Nucleus accumbens (tissue), 56 donors: ENCODE measurements at regions not wholly inside any gene's neighbourhood (a gene's known extent, or its start where the extent isn't known, plus 50 kb on each side); places are given as distances from the start of the nearest gene placed in this dataset.
"Not testable (repeated sequence)": the region's sequence is repeated elsewhere in the genome, so short reads cannot be mapped to it uniquely, and the experiment has no call there.

Experiments
- DNase-seq, 56 donors: peaks; one replicate each; lab custom pipeline; 2025; lab: John Stamatoyannopoulos, UW

DNA sequence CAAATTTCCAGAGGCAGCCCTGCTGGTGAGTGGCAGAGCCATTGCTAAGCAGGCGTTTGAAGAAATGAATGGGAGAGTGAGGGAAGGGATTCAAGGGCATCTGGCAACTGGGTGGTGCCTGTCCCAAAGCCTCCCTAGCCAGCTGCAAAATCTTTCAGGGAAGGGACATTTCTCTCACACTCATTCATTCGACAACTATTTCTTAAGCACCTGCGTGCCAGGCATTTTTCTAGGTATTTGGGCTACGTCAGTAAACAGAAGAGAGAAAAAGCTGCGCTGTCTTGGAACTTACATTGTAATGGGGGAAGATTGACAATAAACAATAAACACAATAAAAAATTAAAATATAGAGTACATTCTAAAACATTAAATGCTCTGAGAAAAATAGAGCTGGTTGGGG, 301.9 kb upstream of the USP24 start:
- DNase-seq = no peak

GRCh38 chr1:55514571-55514970, 299.4 kb upstream of the USP24 start:
- not testable (repeated sequence) for DNase-seq

DNA sequence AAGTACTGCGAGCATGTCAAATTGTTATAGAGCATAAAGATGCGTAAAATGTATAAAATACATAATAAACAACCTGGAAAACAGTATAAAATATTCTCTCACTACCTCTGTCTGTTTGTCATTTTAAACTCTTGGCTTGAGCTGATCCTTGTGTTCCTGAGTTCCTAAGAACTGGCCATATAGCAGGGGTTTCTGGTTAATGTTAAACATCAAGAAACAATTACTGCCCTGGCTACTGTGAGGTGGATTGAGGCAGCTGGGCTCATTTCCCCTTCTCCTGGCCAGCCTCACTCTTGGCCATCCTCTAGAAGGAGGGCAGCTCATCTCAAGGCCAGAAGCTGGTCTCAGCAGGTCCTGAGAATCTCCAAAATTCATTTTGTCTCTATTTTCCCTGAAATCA, 297.3 kb upstream of the USP24 start:
- no peak for DNase-seq

GRCh38 chr1:55507578-55507931, 292.4 kb upstream of the USP24 start:
- DNase-seq = no peak

GRCh38 chr1:55506740-55507577, 291.8 kb upstream of the USP24 start:
- DNase-seq = no peak

GRCh38 chr1:55505326-55505725, 290.2 kb upstream of the USP24 start:
- no peak for DNase-seq

- DNase-seq = no peak
These were observed 289.2 kb upstream of the USP24 start for GRCh38 chr1:55504306-55504731.

DNA sequence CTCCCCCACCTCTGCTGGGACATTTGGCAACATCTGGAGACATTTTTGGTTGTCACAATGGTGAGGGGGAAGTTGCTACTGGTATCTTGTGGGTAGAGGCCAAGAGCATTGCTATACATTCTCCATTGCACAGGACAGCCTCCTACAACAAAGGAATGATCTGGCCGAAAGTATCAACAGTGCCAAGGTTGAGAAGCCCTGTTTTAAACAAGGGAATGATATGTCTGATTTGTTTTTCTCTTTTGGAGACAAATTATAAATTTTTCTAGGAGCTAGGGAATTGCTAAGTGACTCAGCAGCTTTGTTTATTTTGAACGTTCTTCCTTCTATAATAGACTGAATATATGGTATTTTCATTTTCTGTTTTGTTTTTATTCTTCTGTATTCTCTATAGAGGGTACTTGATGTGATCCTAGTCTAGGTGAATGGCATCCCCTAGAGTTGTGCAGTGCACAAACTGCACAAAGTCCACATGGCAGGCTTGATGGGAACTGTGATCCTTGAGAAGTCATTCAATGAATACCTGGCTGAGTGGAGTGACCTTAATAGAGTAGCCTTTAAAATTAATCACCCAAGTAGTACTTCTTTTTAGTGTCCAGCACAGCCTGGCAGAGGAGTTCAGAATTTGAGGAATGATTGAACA, 288.6 kb upstream of the USP24 start:
- DNase-seq = no peak

- no peak for DNase-seq
These were observed 285.4 kb upstream of the USP24 start for GRCh38 chr1:55500601-55501000.

GRCh38 chr1:55490547-55490946, 275.4 kb upstream of the USP24 start:
- no peak for DNase-seq

- DNase-seq = no peak
These were observed 269.0 kb upstream of the USP24 start for GRCh38 chr1:55484173-55484572.

DNA sequence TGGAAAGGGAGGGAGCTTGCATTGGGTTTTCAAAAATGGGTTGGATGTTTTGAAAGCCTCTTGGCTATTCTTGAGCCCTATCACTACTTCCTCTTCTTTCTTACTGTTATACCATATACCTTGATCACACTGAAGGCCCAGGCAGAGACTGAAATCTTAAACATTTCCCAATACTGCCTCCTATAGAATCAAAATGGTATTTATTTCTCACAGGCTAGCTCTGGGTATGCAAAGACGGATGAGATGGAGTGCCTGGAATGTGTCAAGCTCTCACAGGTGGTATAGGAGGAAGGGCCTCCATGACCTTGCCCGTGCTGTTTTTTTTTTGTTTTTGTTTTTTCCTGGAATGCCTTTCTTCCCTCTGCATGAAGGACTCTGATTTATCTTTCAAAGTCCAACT, 268.4 kb upstream of the USP24 start:
- DNase-seq = no peak

GRCh38 chr1:55481634-55482033, 266.5 kb upstream of the USP24 start:
- no peak for DNase-seq

DNA sequence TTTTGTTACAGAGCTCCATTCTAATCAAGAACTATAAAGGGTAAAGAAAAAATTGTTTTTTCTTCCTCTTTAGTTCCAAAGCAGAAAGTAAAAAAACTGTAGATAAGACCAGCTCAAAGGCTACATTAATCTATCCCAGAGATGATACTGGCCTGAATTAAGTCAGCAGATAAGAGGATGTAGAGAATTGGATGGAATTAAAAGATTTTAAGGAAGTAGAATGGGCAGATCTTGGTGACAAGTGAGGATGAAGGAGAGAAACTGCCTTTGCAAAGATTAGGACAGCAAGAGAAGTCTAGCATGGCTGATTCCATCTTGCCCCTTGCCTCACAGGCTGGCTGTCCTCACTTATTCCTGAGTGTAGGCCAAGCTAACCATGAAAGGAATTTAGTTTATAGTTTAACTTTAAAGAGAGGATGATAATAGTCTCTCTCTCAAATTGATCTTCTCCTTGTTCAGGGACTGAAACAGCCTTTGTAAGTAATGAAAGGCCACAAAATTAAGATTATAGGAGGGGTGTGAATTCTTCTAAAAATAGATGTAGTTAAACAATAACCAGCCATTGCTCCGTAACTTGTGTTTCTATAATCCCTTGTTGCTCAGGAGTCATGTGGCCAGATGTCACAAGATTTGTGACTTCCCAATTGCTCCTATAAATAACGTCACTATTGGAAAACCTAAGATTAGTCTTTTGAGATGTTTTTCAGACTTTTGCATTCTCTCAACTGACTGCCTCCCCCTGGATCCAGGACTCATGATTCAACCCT, 265.0 kb upstream of the USP24 start:
- DNase-seq = no peak

DNA sequence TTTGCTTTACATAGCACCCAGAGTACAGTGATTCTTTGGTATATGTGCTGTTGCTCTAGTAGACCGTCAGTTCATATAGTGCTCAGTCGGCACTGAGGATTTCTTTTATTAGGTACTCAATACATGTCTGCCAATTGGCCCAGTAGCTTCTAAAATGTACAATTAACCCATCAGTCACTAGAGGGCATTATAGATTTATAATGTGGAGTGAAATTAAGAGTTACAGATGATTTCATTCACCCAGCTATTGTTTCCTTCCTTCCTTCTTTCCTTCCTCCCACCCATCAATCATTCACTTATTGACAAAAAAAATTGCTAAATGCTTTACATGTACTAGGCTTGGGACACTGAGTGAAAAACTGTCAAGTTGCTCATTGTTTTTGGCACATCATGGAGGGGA, 263.6 kb upstream of the USP24 start:
- no peak for DNase-seq

DNA sequence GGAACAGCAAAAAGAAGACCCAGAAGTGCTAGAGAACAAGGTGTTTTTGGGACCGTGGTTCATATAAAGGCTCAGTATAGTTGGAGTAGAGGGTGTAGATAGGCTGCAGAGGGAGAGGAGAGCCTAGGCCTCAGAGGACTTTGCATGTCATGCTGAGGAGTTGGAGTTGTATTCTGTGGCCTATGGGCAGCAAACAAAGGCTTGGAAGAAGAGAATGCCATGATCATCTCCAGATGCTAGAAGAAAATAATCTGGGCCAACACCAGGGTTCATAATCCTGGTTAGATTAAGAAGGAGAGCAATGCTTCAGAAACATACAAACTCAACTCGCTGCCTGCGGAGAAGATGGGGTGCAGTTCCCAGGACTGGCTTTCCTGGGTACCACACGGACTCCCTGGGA, 262.8 kb upstream of the USP24 start:
- no peak for DNase-seq

DNA sequence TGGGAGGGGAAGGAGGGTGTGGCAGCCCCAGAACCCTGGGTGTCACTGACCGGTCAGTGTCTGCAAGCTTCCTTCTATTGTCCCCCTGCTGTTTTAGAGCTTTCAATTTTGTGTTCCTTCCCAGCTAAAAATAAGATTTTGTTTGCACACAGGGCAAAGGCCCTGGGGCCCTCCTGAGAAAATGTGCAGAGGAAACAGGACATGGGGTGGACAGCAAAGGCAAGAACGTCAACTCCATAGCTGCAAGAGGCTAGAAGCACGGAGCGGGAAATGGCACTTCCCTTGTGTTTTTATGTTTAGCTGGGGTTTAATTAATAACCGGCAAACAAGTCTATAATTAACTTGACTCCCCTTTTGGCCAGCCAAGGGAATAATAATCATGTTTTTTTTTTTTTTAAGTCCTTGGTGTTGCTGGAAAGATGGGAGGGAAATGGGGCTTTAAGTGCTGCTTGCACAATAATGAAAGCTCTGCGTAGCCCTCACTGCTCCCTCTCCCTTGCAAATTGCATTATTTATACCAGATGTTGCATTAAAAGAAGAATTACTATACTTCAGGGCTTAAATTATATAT, 261.4 kb upstream of the USP24 start:
- no peak for DNase-seq

DNA sequence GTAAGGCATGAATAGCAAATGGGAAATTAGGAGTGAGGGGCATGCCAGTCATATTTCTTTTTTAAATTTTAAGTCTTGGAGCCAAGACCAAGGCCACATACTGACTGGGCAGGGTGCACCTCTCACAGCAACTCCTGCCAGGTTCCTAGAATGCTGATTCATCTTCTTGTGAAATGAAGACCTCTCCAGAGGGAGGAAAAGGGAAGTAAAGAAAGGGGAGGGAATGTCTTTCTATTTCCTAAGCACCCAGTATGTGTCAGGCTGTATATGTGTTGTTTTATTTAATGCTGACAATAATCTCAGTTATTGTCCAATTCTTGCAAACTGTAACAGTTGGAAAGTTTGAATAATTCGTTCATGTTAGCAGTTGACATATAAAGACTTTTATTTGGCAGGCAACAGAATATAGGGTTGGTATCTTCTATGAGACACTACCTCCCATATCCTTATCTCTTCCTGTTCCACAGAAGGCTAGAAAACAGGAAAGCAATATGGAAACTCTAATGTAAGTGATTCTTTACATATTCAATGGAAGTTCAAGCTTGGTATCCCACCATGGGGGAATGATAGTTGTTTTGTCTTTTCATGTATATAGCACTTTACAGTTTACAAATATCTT, 259.1 kb upstream of the USP24 start:
- DNase-seq = no peak

GRCh38 chr1:55473661-55474060, 258.5 kb upstream of the USP24 start:
- no peak for DNase-seq

DNA sequence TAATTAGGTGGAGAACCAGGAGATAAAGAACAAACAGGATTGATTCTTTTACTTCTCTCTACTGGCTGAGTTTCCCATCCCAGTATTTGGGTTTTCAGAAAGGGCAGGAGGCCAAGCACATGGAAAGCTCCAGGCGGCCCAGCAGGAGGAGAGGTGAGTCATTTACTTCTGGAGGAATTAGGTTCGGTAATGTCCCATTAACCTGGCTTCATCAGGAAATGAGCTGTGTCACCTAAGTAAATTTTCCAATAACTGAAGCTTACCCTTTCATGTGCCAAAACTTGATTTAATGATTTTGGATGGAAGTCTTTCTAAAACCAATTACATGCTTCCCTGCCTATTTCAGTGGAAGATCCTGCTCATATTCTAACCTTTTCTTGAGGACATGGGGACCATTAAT, 257.6 kb upstream of the USP24 start:
- no peak for DNase-seq

DNA sequence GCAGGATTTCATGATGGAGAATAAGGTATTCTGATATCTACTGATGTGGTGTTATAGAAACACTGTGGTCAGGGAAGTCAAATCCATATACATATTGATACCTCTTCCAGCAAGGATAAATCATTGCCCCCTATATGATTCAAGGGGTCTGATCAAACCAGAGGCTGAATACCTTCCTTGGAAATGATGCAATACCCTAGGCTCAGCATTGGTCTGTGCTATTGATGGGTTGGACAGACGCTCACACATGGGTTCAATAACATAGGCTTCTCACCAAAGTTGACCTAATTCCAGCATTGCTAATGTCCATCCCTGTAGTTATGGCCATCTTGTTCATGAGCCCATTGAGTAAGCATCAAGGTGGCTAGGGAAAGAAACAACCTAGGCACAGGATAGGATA, 257.0 kb upstream of the USP24 start:
- DNase-seq = no peak
